ENCODE measurements at regions not wholly inside any gene's neighbourhood (a gene's known extent, or its start where the extent isn't known, plus 50 kb on each side); places are given as distances from the start of the nearest gene placed in this dataset.
A peak's percentile ranks its signal among the peaks of the same experiment; 100 is the strongest.

DNA sequence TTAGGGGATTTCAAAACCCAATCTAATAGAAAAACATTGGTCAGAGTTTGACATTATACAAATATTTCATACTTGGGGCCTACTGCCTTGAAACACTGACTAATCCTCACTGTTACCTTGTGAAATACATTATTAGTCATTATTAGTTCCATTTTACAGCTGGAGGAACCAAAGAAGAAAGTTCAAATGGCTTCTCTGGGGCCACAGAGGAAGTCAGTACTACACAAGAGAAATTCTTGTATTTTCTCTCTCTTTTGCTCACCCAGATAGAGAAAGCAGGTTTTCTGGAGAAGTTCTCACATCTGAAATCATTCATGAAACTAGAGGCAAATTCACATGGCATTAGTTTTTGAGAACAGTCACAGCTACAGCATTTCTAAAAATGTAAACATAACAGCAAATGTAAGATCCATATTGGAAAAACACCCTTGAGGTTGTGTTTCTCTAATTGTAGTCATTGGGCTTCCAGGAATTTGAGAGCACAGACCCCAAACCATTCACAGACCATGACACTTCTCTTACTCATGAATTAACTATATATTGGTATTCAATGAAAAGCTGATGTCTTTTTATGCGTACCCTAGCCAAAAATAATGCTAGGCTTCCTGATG lies 83.0 kb downstream of the LLPH start:
- no peak for DNase-seq (ENCODE audit: low read depth, low spot score)
- H3K27ac ChIP-seq, result peak overlapping the region; percentile 39

DNA sequence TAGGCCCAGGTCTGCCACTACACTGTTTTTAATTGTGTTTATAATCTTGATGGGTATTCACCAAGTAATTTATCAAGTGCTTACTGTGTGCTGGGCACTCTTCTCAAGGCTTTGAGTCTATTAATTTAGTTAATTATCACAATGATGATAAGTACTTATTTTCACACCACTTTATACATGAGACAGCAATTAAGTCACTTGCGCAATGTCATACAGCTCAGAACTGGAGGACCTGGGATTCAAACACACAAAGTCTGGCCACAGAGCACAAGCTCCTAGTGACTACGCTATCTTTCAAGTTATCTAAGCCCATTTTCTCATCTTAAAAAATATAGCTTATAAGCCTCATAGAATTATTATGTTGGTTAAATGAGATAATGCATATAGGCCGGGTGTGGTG lies 85.0 kb downstream of the LLPH start:
- DNase-seq (ENCODE audit: low read depth, low spot score), result no peak
- H3K27ac ChIP-seq, result no peak overlapping the region

DNA sequence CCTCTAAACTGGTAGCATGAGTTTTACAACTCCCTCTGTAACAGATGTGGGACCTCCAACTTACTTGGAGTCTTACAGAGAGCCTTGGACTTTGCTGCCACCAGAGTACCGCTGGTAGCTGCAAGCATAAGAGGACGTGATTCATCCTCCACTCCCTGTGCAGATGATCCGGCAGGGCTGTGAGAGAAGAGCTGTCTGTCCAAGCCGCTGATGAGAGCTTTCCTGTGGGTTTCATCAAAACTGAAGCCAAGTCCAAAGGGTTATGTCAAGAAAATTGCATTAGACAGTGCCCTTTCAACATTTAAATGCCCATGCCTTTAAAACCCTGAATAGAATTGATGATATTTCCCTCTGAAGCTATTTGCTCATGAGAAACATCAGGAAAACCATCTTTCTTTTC lies 85.8 kb downstream of the LLPH start:
- no peak for DNase-seq (ENCODE audit: low read depth, low spot score)
- H3K27ac ChIP-seq, result peak overlapping the region; percentile 10

DNA sequence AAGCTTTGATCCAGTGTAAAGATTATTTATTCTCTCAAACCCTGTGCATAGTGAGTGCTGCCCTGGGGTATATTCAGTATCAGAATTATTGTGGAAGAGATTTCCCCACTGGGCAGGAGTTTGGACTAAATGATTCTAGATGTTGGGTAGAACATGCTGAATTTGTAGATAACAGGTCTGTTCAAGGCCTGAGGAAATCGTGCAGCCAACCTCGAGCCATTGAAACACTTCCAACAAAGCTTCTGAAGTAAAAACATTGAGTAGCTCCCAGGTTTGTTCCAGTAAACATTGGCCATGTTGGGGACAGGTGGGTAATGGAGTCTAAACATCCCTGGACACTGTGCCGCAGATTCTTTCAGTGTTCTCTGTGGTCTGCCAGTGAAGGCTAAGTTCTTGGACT lies 87.5 kb downstream of the LLPH start:
- no peak for DNase-seq (ENCODE audit: low read depth, low spot score)
- no peak overlapping the region for H3K27ac ChIP-seq

DNA sequence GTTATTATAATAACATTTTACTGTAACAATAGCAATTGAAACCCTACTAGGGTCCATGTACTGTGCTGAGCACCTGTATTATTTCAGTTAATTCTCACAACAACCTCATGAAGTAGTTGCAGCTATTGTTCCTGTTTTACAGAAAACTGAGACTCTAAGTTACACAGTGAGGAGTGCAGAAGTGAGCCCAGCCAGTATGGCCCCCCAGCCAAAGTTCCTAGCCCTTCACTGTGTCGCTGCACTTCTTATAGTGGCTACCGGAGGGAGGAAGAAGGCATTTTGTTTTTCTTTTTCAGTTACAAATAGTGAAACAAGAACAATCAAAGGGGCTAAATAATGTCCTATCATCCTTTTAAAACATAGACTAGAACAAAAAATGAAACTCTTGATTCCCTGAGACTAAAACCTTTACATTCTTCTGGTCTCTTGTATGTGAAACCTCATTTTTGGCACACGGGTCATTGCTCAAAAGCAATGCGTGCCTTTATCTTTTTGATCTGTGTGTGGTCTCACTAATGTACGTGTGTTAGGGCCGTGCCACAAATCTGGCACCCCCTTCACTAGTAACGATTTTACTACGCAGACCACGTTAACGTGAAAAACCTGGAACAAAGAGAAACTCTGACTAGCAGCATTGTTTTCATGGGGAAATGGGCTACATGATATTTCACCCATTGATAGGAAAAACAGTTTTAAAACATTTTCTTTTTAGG lies 88.7 kb downstream of the LLPH start:
- H3K27ac ChIP-seq, result no peak overlapping the region
- no peak for DNase-seq (ENCODE audit: low read depth, low spot score)

DNA sequence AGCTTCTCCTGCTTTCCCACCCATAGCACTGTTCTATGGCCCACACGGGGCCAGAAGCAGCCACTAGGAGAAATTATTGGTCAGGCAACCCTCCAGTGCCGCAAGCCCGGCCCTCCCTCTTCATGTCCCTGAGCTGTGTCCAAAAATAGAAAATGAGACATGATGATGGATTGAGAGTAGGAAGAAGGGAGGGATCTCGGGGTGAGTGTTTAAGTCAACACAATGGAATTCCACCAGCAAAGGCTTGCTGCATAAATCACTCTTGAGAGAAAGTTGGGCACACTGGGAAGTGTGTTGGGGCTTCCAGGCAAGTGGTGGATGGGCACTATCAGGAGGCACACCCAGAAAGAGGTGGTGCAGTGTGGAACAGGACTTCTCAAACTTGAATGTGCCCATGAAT lies 94.2 kb downstream of the LLPH start:
- H3K27ac ChIP-seq, result peak overlapping the region; percentile 61
- DNase-seq (ENCODE audit: low read depth, low spot score), result peak; percentile 87

DNA sequence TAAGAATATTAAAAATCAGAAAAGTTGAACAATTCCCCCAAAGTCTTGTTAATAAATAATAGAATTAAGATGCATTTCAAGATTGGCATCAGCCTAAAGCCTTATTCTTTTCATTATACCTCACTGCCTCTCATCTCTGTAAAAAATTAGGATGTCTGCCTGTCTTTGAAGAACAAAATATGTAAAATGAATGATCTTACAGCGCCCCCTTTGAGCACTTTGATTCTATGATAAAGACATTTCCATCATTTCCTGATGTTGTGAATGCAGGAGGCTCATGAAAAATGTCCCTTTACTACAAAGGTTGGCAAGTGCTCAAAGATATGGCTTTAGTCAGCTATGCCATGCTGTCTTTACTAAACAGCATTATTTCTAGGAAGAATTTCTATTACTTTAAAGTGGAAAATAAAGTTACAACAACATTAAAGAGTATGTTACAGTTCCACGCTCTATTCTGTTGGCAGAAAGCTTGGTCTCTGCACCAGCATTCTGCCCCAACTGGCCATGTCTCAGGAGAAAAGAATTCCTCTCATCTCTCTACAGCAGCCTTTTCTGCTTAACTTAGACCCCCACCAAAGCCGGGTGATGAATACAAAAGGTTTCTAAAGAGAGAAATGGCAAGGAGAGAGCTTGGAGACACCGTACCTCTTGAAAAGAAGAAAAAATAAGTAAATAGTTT lies 95.1 kb downstream of the LLPH start:
- DNase-seq (ENCODE audit: low read depth, low spot score), result no peak
- peak overlapping the region; percentile 61 for H3K27ac ChIP-seq

DNA sequence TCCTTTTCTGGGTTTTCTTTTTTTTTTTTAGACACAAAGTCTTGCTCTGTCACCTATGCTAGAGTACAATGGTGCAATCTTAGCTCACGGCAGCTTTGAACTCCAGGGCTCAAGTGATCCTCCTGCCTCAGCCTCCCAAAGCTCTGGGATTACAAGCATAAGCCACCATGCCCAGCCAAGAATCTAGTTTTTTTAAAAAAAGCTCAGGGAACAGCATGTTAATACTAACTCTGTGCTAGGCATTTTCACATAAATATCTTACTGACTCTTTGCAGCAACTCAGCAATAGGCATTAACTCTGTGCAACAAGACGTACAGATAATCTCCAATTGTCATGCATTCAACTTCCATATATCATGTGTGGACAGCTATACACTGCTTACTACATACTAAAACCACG lies 97.4 kb downstream of the LLPH start:
- no peak overlapping the region for H3K27ac ChIP-seq
- no peak for DNase-seq (ENCODE audit: low read depth, low spot score)

DNA sequence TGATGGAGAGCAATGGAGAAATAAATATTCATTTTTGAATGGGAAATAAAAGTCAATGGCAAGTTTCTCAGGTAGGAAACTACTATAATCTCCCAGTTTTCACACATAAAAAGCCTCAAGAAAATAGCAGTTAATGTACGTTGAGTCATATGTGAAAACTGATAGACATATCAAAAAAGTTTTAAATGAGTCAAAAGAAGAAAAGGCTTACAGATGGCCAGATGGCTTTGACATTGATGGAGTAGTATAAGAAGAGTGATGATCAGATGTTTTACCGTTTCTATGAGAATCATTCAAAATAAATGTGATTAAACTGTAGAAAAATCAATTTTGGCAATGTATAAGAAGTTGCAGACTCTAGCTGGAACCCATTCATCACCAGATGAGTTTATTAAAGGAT lies 97.8 kb downstream of the LLPH start:
- DNase-seq (ENCODE audit: low read depth, low spot score), result no peak
- no peak overlapping the region for H3K27ac ChIP-seq

DNA sequence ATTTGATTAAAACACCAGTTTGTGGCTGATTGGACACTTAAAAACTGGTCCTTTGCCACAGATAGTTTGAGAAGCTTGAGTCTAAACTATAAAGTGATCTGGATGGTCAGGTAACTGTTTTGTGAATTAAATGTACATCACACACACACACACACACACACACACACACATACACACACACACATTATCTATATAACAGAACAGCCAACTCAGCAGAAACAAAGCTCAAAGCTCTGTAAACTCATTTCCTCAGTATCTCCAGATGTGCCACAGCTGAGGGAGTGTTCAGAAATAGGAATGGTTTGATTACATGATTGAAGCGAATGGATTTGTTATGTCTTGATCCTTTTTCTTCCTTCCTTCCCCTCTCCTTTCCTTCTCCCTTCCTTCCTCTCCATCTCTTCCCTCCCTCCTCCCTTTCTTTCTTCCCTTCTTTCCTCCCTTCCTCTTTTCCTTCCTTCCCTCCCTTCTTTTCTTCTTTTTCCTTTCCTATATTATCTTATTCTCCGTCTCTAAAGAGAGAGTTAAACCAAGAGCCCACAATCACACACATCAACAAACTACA lies 100.3 kb downstream of the LLPH start:
- no peak overlapping the region for H3K27ac ChIP-seq
- DNase-seq (ENCODE audit: low read depth, low spot score), result no peak

DNA sequence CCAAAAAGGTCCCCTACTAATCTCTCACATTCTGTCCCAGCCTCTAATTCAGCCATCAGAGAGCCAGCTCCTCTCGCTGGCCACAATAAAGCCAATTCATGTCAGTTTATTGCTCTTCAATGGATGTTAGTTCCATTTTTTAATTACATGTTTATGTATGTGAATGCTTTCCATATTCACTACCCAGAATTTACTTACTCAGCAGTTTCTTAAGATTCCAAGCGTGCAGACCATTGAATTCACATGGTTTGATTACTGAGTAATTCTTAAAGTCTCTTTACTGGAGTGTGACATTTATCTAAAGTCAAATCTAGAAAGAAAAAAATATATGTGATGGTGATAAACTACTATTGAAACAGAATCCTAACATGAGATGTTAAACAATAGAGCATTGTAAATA lies 102.2 kb downstream of the LLPH start:
- DNase-seq (ENCODE audit: low read depth, low spot score), result no peak

DNA sequence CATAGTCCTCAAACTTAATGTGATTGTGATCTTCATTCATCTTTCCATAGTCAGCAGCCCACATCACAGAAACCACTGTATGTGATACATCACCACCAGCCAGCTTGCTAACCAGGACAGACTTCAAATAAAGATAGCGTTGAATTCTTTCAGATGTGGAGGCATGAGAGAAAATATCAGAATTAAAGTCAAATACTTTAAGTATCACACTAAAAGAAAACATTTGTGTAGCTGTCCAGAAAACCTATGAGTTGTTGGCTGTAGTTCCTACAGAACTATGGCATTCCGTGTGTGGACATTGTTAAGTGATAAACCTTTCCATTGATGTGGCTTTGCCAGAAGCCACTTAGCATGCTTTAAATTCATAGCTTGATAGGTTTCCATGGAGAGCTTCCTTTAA lies 105.1 kb downstream of the LLPH start:
- no peak for DNase-seq (ENCODE audit: low read depth, low spot score)
- H3K27ac ChIP-seq, result no peak overlapping the region

More for the DNA sequence above, 102.2 kb downstream of the LLPH start:
- no peak overlapping the region for H3K27ac ChIP-seq

DNA sequence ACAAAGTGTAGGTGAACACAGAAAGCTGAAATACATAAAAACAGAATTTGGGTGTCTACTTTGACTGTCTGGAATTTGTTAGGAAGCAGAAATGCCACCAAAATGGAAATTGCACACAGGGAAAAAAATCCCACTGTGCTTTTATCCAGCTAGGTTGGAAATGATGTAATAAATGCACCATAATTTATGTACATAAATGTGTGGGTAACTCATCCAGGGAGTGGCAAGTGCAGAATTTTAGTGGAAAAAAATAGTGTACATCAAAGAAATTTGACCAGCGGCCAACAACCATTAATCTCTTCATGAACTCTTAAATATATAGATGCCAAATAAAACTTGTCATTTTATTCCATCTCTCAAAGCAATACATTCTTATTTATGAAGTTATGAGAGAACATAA lies 105.6 kb downstream of the LLPH start:
- H3K27ac ChIP-seq, result no peak overlapping the region
- no peak for DNase-seq (ENCODE audit: low read depth, low spot score)

DNA sequence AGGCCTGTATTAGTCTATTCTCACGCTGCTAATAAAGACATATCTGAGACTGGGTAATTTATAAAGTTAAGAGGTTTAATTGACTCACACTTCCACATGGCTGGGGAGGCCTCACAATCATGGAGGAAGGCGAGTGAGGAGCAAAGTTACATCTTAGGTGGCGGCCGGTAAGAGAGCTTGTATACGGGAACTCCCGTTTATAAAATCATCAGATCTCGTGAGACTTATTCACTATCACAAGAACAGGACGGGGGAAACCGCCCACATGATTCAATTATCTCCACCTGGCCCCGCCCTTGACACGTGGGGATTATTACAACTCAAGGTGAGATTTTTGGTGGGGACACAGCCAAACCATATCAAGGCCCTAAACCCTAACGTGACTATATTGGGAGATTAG lies 110.1 kb downstream of the LLPH start:
- no peak overlapping the region for H3K27ac ChIP-seq
- DNase-seq (ENCODE audit: low read depth, low spot score), result no peak

DNA sequence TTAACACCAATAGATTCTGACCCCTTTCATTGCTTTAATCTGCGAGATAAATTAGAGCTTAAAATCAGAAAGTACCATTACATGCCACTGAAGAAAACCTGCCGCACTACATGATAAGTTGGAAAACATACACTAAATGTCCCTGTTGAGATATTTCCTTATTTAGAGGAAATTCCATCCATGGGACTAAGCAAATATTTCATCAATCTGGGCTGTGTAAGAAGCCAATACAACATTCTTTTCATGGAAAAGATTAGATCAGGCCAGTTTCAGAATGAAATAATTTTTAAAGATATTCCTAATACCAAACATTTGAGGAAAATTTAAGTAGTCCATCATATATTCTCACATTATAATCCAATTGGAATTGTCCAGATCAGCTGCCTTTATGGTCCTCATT lies 112.8 kb downstream of the LLPH start:
- H3K27ac ChIP-seq, result no peak overlapping the region
- no peak for DNase-seq (ENCODE audit: low read depth, low spot score)
